HCT116 (cell line): ENCODE measurements at regions not wholly inside any gene's neighbourhood (a gene's known extent, or its start where the extent isn't known, plus 50 kb on each side); places are given as distances from the start of the nearest gene placed in this dataset.

Experiments used
- ATAC-seq: fragments of 200-7000 bp; cut with Tn5 transposase; 2 replicates; pipeline ENCODE4 v1.9.1; 2020; ENCODE audit warnings: mild to moderate bottlenecking, moderate library complexity
- BruUV-seq: library from RNA; stranded (reverse); fragments of 400-500 nt; replicated peaks from 2 replicates; lab custom pipeline; 2021; lab: Mats Ljungman, UMichigan
- CTCF ChIA-PET: fragments of 300-600 bp; sonication (Branson Sonifier 250); formaldehyde crosslinking; loops from one replicate; lab custom pipeline; 2021; ENCODE audit warnings: antibody characterized with exemption; lab: Charles Lee
- POLR2A ChIA-PET: fragments of 300-600, 350-600 bp; sonication (Branson Sonifier 250); formaldehyde crosslinking; loops from one replicate; lab custom pipeline; 2021; ENCODE audit warnings: antibody characterized with exemption; lab: Charles Lee
- RAD21 ChIA-PET, 2 experiments: fragments of 300-600 bp; sonication (Branson Sonifier 250); formaldehyde crosslinking; loops; one replicate each; lab custom pipeline; 2023; ENCODE audit warnings: low total read pairs in 2 of 2; ENCODE audit not compliant: uncharacterized antibody in 2 of 2, unreplicated experiment in 2 of 2, low non-redundant PET in 1 of 2; lab: Charles Lee
- DNase-seq: peaks from one replicate; pipeline ENCODE4 v3.0.0-alpha.2; 2010; ENCODE audit warnings: low read depth, low spot score
- H2AFZ ChIP-seq: fragments of 200-600 bp; shearing (Covaris generic), sonication (generic); 2 replicates; pipeline ENCODE4 v1.6.1; 2017; ENCODE audit warnings: low read depth, mixed run types, mixed read lengths, antibody characterized with exemption, low read length; ENCODE audit not compliant: poor library complexity, severe bottlenecking
- H3K27ac ChIP-seq: 2 replicates; pipeline ENCODE4 v1.5.1; 2012; ENCODE audit warnings: low read depth, low read length
- H3K27me3 ChIP-seq: fragments of 200-600 bp; sonication (generic); 2 replicates; pipeline ENCODE4 v1.6.1; 2016; ENCODE audit warnings: mixed run types, low read length, mixed read lengths; ENCODE audit not compliant: insufficient read depth
- H3K36me3 ChIP-seq, 2 experiments: fragments of 200-500 bp in 1 of 2; fragments of 200-600 bp in 1 of 2; sonication (Bioruptor generic) in 1 of 2; sonication (generic) in 1 of 2; 2 replicates each; pipeline versions ENCODE4 v1.5.1 to v1.6.1; 2014 to 2016; ENCODE audit warnings: low read length in 2 of 2, inconsistent platforms in 1 of 2, mixed read lengths in 1 of 2, mixed run types in 1 of 2; ENCODE audit not compliant: insufficient read depth in 2 of 2, control insufficient read depth in 1 of 2
- H3K4me1 ChIP-seq, 2 experiments: fragments of 200-600 bp in 1 of 2; sonication (generic) in 1 of 2; 2 replicates each; pipeline versions ENCODE4 v1.5.1 to v1.6.1; 2012 to 2017; ENCODE audit warnings: low read length in 2 of 2, inconsistent platforms in 1 of 2, mild to moderate bottlenecking in 1 of 2, mixed read lengths in 1 of 2, mixed run types in 1 of 2, moderate library complexity in 1 of 2; ENCODE audit not compliant: insufficient read depth in 2 of 2, control insufficient read depth in 1 of 2
- H3K4me2 ChIP-seq: fragments of 200-600 bp; sonication (generic); 2 replicates; pipeline ENCODE4 v1.6.1; 2017; ENCODE audit warnings: mixed run types, low read length, mixed read lengths
- H3K4me3 ChIP-seq, 2 experiments: fragments of 200-600 bp in 1 of 2; sonication (generic) in 1 of 2; replicated peaks in 1 of 2; 2 replicates each; pipeline ENCODE4 v1.5.1; 2011 to 2016; ENCODE audit warnings: low read length in 2 of 2, control low read depth in 1 of 2, low read depth in 1 of 2, mild to moderate bottlenecking in 1 of 2, mixed read lengths in 1 of 2, mixed run types in 1 of 2
- H3K79me2 ChIP-seq: fragments of 200-600 bp; sonication (generic); 2 replicates; pipeline ENCODE4 v1.6.1; 2017; ENCODE audit warnings: mild to moderate bottlenecking, mixed run types, low read length, moderate library complexity, mixed read lengths; ENCODE audit not compliant: insufficient read depth
- H3K9ac ChIP-seq: fragments of 200-600 bp; sonication (generic); 2 replicates; pipeline ENCODE4 v1.6.1; 2016; ENCODE audit warnings: low read length, mixed read lengths
- H3K9me2 ChIP-seq: fragments of 200-600 bp; sonication (generic), shearing (Covaris generic); 2 replicates; pipeline ENCODE4 v1.6.1; 2017; ENCODE audit warnings: mixed run types, mild to moderate bottlenecking, moderate library complexity; ENCODE audit not compliant: insufficient read depth
- H3K9me3 ChIP-seq, 2 experiments: fragments of 200-500 bp in 1 of 2; fragments of 200-600 bp in 1 of 2; sonication (Bioruptor generic) in 1 of 2; sonication (generic) in 1 of 2; 2 replicates each; pipeline ENCODE4 v1.6.1; 2014 to 2017; ENCODE audit warnings: low read length in 2 of 2, mixed read lengths in 2 of 2, inconsistent platforms in 1 of 2, low read depth in 1 of 2, mild to moderate bottlenecking in 1 of 2, mixed run types in 1 of 2, moderate library complexity in 1 of 2; ENCODE audit not compliant: control insufficient read depth in 1 of 2, insufficient read depth in 1 of 2
- H4K20me1 ChIP-seq: fragments of 200-600 bp; sonication (generic), shearing (Covaris generic); 2 replicates; pipeline ENCODE4 v1.6.1; 2017; ENCODE audit warnings: mixed run types, mild to moderate bottlenecking, moderate library complexity; ENCODE audit not compliant: insufficient read depth
- ATF3 ChIP-seq: IDR thresholded peaks from 2 replicates; pipeline ENCODE4 v1.6.1; 2012
- CEBPB ChIP-seq: IDR thresholded peaks from 2 replicates; pipeline ENCODE4 v1.6.1; 2012; ENCODE audit warnings: low read depth
- EGR1 ChIP-seq: IDR thresholded peaks from 2 replicates; pipeline ENCODE4 v1.6.1; 2012; ENCODE audit warnings: low read depth
- FOSL1 ChIP-seq: IDR thresholded peaks from 2 replicates; pipeline ENCODE4 v1.6.1; 2012; ENCODE audit warnings: low read depth
- JUND ChIP-seq: IDR thresholded peaks from 2 replicates; pipeline ENCODE4 v1.6.1; 2012
- POLR2A ChIP-seq: IDR thresholded peaks from 2 replicates; pipeline ENCODE4 v1.7.0; 2011; ENCODE audit warnings: borderline replicate concordance; ENCODE audit not compliant: insufficient read depth, insufficient read length; ENCODE audit errors: extremely low read depth
- SIN3A ChIP-seq: IDR thresholded peaks from 2 replicates; pipeline ENCODE4 v1.6.1; 2012; ENCODE audit warnings: low read depth
- SP1 ChIP-seq: IDR thresholded peaks from 2 replicates; pipeline ENCODE4 v1.6.1; 2012; ENCODE audit warnings: low read depth
- TCF7L2 ChIP-seq: IDR thresholded peaks from 2 replicates; pipeline ENCODE4 v1.7.0; 2011; ENCODE audit warnings: borderline replicate concordance, inconsistent platforms; ENCODE audit not compliant: insufficient read depth, insufficient read length; ENCODE audit errors: extremely low read depth
- ZBTB33 ChIP-seq: IDR thresholded peaks from 2 replicates; pipeline ENCODE4 v1.6.1; 2011; ENCODE audit warnings: mild to moderate bottlenecking, low read length, moderate library complexity; ENCODE audit not compliant: insufficient replicate concordance; ENCODE audit errors: extremely low read depth
- ZNF274 ChIP-seq: fragments of 200-500 bp; sonication (Bioruptor generic); IDR thresholded peaks from 2 replicates; pipeline ENCODE4 v1.6.1; 2014; ENCODE audit warnings: mild to moderate bottlenecking, low read depth, low read length, inconsistent platforms
- intact Hi-C: fragments of 100-400 bp; cut with micrococcal nuclease; formaldehyde crosslinking; loops from 2 replicates; pipeline ENCODE4 v1.10.0; 2022

DNA sequence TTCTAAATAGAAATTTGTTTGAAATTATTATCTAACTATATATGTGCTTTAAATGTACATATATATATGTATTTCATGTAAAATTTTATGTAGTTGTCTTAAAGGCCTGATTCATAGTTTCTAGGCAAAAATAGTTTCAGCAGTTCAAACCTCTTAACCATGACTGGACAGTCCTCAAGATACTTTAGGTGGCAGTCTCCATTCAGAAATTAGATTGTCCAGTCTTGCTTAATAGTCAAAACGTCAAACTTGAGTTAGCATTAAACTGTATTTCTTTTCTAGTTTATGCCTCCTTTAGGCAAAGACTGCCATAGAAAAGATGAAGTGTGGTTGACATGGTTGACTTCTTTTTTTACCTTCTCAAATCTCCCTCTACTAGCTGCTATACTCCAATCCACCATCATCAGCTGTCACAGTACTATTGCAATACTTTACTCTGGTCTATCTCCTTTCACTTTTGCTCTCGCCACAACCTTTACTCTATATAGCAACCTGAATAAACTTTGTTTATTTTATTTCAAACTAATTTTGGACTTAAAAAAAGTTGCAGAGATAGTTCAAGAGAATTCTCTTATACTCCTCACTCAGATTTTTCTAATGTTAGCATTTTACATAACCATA, 395.6 kb upstream of the DIPK2B start:
- H3K36me3 ChIP-seq, result no peaks in the 10 kb centered on the region
- CTCF ChIA-PET, result no interaction called here
- H4K20me1 ChIP-seq, result no peaks in the 10 kb centered on the region
- intact Hi-C loops, result no loop called here
- BruUV-seq, result no TSS peak
- RAD21 ChIA-PET, result no interaction called here
- POLR2A ChIA-PET, result no interaction called here
- no peaks in the 10 kb centered on the region for H3K9me3 ChIP-seq
- no peaks in the 10 kb centered on the region for H3K4me1 ChIP-seq
- no peak overlapping the region for H3K9ac ChIP-seq
- H3K4me3 ChIP-seq, result no peak overlapping the region
- no peak for DNase-seq
- no peak overlapping the region for H3K27ac ChIP-seq
- H3K9me2 ChIP-seq, result no peaks in the 10 kb centered on the region
- TF ChIP-seq ZBTB33 (no peak), JUND (no peak), ZNF274 (no peak), FOSL1 (no peak), ATF3 (no peak), SP1 (no peak), POLR2A (no peak), SIN3A (no peak), EGR1 (no peak), CEBPB (no peak), TCF7L2 (no peak)
- no peaks in the 10 kb centered on the region for H3K27me3 ChIP-seq
- no peak for ATAC-seq
- no peak overlapping the region for H3K4me2 ChIP-seq
- H2AFZ ChIP-seq, result no peak overlapping the region
- H3K79me2 ChIP-seq, result no peaks in the 10 kb centered on the region
